ENCODE measurements at regions not wholly inside any gene's neighbourhood (a gene's known extent, or its start where the extent isn't known, plus 50 kb on each side); places are given as distances from the start of the nearest gene placed in this dataset.

DNA sequence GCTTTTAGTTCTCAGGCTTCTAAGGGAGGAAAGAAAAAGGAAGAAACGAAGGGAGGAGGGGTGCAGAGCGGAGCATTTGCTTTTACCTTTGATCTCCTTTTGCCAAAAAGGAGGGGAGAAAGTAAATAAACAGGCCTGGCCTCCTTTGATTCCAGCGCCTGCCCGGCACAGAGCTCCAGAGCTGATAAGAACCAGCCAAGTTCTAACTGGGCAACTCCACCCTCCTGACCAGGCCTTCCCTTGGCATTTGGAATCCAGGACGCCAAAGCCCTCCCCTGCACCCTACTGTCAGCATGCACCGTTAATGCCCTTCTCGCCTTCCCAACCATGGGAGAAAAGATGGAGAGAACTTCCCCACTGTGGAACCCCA lies 120.8 kb upstream of the PTPN1 start:
- no peak overlapping the region for H2AFZ ChIP-seq (ENCODE audit: low read length)
- no peak overlapping the region for H3K9ac ChIP-seq (ENCODE audit: low read length)
- TF ChIP-seq EZH2 (optimal IDR thresholded peaks at IDR 0.05; ENCODE audit: low read depth, low read length), result no peak
- TF ChIP-seq, protein P1, sequence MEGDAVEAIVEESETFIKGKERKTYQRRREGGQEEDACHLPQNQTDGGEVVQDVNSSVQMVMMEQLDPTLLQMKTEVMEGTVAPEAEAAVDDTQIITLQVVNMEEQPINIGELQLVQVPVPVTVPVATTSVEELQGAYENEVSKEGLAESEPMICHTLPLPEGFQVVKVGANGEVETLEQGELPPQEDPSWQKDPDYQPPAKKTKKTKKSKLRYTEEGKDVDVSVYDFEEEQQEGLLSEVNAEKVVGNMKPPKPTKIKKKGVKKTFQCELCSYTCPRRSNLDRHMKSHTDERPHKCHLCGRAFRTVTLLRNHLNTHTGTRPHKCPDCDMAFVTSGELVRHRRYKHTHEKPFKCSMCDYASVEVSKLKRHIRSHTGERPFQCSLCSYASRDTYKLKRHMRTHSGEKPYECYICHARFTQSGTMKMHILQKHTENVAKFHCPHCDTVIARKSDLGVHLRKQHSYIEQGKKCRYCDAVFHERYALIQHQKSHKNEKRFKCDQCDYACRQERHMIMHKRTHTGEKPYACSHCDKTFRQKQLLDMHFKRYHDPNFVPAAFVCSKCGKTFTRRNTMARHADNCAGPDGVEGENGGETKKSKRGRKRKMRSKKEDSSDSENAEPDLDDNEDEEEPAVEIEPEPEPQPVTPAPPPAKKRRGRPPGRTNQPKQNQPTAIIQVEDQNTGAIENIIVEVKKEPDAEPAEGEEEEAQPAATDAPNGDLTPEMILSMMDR (IDR thresholded peaks at IDR 0.05; ENCODE audit: low read length), result no peak
- TF ChIP-seq EZH2phosphoT487 (IDR thresholded peaks at IDR 0.05; ENCODE audit: low read length), result no peak
- H3K27me3 ChIP-seq (replicated peaks; ENCODE audit: insufficient read depth, low read length), result peaks cover 31% of the 10 kb centered on the region
- H3K4me2 ChIP-seq (ENCODE audit: low read depth, low read length), result no peak overlapping the region
- no peaks in the 10 kb centered on the region for H4K20me1 ChIP-seq (ENCODE audit: insufficient read depth, low read length)
- H3F3A ChIP-seq (ENCODE audit: insufficient read depth, low read length), result no peaks in the 10 kb centered on the region
- no peaks in the 10 kb centered on the region for H3K79me2 ChIP-seq (ENCODE audit: low read length)
- no peak overlapping the region for H3K27ac ChIP-seq (ENCODE audit: low read length)
- no peaks in the 10 kb centered on the region for H3K4me1 ChIP-seq (ENCODE audit: low read length)
- no peaks in the 10 kb centered on the region for H3K9me2 ChIP-seq (replicated peaks; ENCODE audit: insufficient read depth, low read length)
- no peak for DNase-seq
- H3K36me3 ChIP-seq (replicated peaks; ENCODE audit: insufficient read depth, low read length), result no peaks in the 10 kb centered on the region
- H3K9me3 ChIP-seq (replicated peaks; ENCODE audit: insufficient read depth, low read length), result no peaks in the 10 kb centered on the region
- H3K4me3 ChIP-seq (ENCODE audit: low read length), result no peak overlapping the region

DNA sequence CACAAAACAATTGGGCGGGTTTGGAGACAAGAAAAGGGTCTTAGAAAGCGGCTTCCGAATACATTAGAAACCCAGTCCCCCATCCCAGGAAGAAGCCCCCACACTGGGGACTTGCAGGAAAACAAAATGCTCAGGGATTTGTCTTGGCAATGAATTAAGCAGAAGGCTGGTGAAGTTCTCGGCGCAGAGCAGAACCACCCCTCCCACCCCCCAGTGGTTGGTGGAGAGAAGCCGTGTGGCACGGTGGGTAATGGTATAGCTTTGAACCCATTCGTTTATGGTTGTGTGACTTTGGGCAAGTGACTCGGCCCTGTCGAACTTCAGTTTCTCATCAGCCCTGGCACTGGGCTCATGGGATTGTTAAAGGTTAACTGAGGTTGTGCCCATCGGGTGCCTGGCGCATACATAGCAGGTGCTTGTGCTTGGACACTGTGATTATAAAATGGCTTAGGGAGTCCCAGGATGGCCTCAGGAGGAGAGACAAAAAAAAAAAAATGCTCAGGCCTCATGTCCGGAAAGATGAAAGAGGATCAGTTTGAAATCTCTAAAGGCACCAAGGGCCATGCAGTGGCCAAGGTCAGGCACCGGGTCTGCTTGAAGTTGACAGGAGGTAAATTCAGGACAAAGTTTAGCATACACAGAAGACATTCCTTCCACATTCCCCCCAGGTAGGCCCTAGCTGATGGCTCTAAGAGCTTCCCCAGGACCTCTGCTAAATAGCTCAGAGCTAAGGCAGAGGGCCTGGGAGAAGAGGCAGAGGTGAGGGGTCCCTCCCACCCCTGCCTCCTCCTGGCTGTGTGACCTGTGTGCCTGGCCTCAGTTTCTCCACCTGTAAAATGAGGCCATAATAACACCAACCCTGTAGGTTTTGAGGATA lies 120.1 kb upstream of the PTPN1 start:
- Histone ChIP-seq H3K9ac (ENCODE audit: low read length) (no peak overlapping the region), H3K36me3 (replicated peaks; ENCODE audit: insufficient read depth, low read length) (no peaks in the 10 kb centered on the region), H3K4me1 (ENCODE audit: low read length) (no peaks in the 10 kb centered on the region), H3K79me2 (ENCODE audit: low read length) (no peaks in the 10 kb centered on the region), H3K27ac (ENCODE audit: low read length) (no peak overlapping the region), H3K9me3 (replicated peaks; ENCODE audit: insufficient read depth, low read length) (no peaks in the 10 kb centered on the region), H3K4me3 (ENCODE audit: low read length) (no peak overlapping the region), H3K4me2 (ENCODE audit: low read depth, low read length) (no peak overlapping the region), H2AFZ (ENCODE audit: low read length) (no peak overlapping the region), H4K20me1 (ENCODE audit: insufficient read depth, low read length) (no peaks in the 10 kb centered on the region), H3F3A (ENCODE audit: insufficient read depth, low read length) (no peaks in the 10 kb centered on the region), H3K27me3 (replicated peaks; ENCODE audit: insufficient read depth, low read length) (peaks cover 37% of the 10 kb centered on the region), H3K9me2 (replicated peaks; ENCODE audit: insufficient read depth, low read length) (no peaks in the 10 kb centered on the region)
- TF ChIP-seq EZH2 (optimal IDR thresholded peaks at IDR 0.05; ENCODE audit: low read depth, low read length), result no peak
- TF ChIP-seq, protein P1 (IDR thresholded peaks at IDR 0.05; ENCODE audit: low read length), result no peak
- no peak for DNase-seq

DNA sequence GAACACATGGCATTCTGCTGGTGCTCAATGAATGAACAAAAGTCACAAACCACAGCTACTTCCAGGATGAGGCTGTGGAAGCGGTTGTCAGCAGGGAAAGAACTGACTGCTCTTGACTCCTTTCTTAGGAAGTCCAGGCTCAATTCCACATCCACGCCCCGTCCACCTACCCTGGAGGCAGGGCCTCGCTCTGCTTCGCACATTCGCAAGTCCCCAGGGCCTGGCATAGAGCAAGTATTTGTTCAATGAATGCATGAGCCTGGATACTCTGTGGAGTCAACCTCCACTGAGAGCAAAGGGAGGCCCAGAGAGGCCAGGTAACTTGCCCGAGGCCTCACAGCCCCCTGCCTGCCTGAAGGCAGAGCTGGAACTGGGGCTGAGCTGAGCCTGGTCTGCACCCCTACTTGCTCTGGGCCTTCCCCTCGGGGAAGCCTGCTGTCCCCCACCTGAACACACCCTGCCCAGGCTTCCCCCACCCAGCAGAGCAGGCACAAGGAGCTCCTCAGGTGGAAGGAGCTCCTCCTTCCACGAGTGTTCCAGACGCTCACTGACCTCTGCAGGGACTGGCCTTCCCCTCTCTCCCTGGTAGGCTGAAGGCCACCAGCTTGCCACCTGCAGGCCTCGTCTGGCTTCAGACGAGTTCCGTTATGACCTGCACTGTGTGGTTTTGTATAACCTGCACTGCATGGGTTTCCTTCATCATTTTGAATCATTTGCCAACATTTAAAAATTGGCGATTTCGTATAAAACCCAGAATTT lies 119.3 kb upstream of the PTPN1 start:
- no peak for TF ChIP-seq EZH2 (optimal IDR thresholded peaks at IDR 0.05; ENCODE audit: low read depth, low read length)
- TF ChIP-seq, protein P1 (IDR thresholded peaks at IDR 0.05; ENCODE audit: low read length), result no peak
- TF ChIP-seq EZH2phosphoT487 (IDR thresholded peaks at IDR 0.05; ENCODE audit: low read length), result no peak
- DNase-seq, result no peak
- Histone ChIP-seq H3K4me2 (ENCODE audit: low read depth, low read length) (no peak overlapping the region), H3K27me3 (replicated peaks; ENCODE audit: insufficient read depth, low read length) (peaks cover 45% of the 10 kb centered on the region), H3K79me2 (ENCODE audit: low read length) (no peaks in the 10 kb centered on the region), H2AFZ (ENCODE audit: low read length) (no peak overlapping the region), H4K20me1 (ENCODE audit: insufficient read depth, low read length) (no peaks in the 10 kb centered on the region), H3K9me3 (replicated peaks; ENCODE audit: insufficient read depth, low read length) (no peaks in the 10 kb centered on the region), H3K9me2 (replicated peaks; ENCODE audit: insufficient read depth, low read length) (no peaks in the 10 kb centered on the region), H3K27ac (ENCODE audit: low read length) (no peak overlapping the region), H3K9ac (ENCODE audit: low read length) (no peak overlapping the region), H3K4me3 (ENCODE audit: low read length) (no peak overlapping the region), H3K36me3 (replicated peaks; ENCODE audit: insufficient read depth, low read length) (no peaks in the 10 kb centered on the region), H3F3A (ENCODE audit: insufficient read depth, low read length) (no peaks in the 10 kb centered on the region), H3K4me1 (ENCODE audit: low read length) (no peaks in the 10 kb centered on the region)
